ENCODE measurements at regions not wholly inside any gene's neighbourhood (a gene's known extent, or its start where the extent isn't known, plus 50 kb on each side); places are given as distances from the start of the nearest gene placed in this dataset.

GRCh38 chr2:42874949-42875801 lies 82.8 kb upstream of the HAAO start:
- DNase-seq (ENCODE audit: low read depth): no peak

GRCh38 chr2:42872721-42873120 lies 80.3 kb upstream of the HAAO start:
- DNase-seq (ENCODE audit: low read depth): no peak

DNA sequence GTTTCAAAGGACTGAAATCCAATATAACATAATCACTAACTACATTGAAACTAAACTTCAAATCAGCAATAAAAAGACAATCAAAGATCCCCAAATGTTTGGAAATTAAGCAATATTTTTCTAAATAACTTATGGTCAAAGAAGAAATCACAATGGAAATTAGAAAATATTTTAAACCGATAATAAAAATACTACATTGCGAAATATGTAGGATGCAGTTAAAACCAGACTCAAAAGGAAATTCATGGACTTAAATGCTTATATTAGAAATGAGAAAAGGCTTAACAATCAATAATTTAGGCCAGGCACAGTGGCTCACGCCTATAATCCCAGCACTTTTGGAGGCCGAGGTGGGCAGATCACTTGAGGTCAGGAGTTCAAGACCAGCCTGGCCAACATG lies 79.0 kb upstream of the HAAO start:
- no peak for DNase-seq (ENCODE audit: low read depth)

- peak; percentile 33 for DNase-seq (ENCODE audit: low read depth)
Measured at GRCh38 chr2:42868874-42869273, 76.5 kb upstream of the HAAO start.

DNA sequence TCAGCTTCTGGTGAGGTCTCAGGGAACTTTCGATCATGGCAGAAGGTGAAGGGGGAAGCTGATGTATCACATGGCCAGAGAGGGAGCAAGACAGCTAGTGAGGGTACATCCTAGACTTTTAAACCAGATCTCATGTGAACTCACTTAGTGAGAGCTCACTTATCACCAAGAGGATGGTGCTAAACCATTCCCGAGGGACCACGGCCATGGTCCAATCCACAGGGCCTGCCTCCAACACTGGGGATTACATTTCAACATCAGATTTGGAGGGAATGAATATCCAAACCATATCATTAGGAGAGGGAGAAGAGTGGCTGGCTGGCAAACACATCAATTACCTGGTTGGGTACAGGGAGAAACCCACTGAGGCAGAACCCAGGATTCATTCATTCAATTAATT lies 75.7 kb upstream of the HAAO start:
- no peak for DNase-seq (ENCODE audit: low read depth)

- no peak for DNase-seq (ENCODE audit: low read depth)
Measured at GRCh38 chr2:42867093-42868065, 75.0 kb upstream of the HAAO start.

- DNase-seq (ENCODE audit: low read depth): no peak
Measured at GRCh38 chr2:42865884-42866881, 73.8 kb upstream of the HAAO start.

DNA sequence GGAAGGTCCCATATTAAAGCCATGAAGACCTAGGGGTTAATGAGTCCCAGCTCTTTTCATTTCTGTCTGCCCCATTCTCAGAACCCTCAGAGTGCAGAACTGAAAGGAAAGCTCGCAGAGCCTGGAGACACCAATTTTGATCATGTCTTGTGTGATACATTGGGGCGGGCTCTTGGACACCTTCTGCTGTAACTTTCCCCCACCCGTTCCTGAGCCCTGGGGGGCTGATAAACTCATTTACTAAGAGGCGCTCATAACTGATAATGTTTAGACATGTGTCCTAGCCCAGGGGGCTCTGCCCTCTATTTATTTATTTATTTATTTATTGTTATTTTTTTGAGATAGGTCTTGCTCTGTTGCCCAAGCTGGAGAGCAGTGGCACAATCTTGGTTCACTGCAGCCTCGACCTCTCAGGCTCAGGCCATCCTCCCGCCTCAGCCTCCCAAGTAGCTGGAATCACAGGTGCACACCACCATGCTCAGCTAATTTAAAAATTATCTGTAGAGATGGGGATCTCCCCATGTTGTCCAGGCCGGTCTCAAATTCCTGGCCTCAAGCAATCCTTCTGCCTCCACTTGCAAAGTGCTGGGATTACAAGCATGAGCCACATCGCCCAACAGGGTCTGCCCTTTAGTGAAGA lies 72.4 kb upstream of the HAAO start:
- DNase-seq (ENCODE audit: low read depth): no peak

GRCh38 chr2:42864222-42864621 lies 71.8 kb upstream of the HAAO start:
- DNase-seq (ENCODE audit: low read depth): no peak

DNA sequence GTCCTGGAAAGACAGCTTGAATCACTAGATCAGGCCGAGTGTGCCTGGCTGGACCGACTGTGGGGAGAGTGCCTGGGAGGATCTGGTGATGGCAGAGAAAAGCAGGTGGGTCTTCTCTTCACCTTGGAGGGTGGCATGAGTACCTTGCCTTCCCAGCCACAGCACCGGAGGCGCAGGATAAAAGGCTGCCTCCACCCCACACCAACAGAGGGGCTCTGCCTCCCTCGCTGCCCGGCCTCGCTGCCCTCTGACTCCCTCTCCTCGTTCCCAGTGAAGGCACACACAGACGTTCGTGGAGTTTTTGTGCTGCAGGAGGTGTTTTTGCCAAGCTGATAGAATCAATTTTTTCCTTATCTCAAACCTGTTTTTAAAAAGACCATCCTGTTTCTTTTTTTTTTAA lies 71.4 kb upstream of the HAAO start:
- no peak for DNase-seq (ENCODE audit: low read depth)

GRCh38 chr2:42863320-42863719 lies 70.9 kb upstream of the HAAO start:
- DNase-seq (ENCODE audit: low read depth): no peak

DNA sequence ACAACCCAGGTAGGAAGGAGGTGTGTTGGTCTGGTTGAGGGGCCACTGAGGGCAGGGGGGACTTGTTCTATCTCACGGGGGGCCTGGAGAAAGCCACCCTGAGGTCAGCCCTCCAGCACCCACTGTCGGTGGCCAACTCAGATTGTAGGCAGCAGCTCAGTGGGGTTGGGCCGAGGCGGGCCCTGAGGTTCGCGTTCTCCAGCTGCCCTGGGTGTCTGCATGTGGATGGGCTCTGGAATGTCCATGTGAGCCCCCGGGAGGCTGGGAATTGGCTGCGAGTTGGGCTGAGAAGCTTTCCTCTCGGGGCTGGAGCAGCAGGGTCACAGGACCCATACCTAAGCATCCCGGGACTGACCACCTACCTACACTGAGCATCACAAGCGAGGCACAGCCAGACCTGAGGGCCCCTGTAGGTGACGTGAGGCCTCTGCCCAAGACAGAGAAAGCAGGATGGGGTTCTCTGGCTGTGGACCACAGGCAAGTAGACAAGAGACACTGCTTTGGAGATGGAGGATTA lies 70.3 kb upstream of the HAAO start:
- no peak for DNase-seq (ENCODE audit: low read depth)

DNA sequence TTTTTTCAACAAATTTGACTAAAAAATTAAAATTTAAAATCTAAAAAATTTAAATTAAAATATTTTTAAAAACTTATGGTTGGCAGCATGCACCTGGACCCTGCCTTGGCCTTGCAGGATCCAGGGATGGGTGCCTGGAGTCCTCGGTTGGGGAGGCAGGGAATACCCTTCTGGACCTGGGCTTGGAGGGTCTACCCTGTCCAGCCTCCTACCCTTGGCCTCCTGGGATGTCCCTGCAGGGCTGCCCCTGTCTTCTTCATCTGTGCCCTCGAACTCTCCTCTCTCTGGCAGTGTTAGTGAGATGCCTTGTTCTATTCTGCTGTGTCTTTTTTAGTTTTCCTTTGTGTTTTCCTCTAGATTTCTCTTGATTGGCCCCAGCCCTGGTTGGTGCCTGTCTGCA lies 68.9 kb upstream of the HAAO start:
- DNase-seq (ENCODE audit: low read depth): no peak

DNA sequence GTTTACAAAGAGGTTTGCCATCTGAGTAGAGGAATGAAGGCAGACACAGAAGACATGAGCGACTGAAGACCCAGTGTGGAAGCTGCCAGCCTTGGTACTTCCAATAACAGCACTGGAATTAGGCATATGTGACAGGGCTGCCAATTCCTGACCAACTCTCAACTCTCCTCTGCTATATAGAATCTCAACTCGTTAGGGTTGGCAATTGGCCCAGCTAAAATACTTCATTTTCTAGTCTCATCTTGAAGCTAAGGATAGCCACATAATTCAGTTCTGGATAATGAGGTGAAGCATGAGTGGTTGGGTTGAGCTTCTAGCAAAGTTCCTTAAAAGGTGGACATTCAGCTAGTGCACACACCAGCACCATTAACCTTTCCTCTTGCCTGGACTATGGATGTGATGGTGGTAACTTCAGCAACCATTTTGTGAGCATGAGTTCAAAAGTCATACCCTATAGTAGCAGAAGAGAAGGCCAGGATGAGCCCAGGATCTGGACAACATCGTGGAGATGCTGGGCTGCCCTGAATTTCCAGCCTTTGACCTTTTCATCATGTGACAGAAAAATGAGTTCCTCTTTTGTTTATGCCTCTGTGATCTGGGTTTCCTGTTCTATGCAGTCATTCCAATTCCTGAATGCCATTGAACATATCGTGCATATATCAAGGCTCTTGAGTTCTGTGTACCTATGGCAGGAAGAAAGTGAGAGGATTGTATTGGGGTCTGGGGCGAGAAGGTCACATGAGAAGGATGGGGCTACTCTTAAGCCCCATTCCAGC lies 68.1 kb upstream of the HAAO start:
- DNase-seq (ENCODE audit: low read depth): no peak

GRCh38 chr2:42859791-42860190 lies 67.4 kb upstream of the HAAO start:
- peak; percentile 77 for DNase-seq (ENCODE audit: low read depth)

DNA sequence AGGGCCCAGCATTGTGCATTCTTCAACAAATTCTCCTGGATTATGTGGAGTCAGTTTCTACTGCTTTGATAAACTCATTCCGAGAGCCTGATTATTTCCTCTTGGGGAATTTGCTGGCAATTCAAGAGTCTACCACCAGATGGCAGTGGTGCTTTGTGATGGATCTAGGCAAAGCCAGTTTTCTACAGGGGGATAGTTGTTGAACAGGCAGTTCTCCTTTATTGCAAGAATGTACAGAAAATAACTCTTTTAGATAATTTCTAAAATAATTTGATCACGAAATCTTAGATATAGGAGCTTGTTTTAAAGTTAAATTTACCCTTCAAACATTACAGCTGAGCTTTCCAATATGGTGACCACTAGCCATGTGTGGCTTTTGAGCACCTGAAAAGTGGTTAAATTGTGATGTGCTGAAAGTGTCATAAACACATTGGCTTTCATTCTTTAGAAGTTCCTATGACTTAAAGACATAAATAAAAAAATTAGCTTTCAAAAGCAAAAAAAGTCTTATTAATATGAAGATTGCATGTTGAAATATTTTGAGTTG lies 66.7 kb upstream of the HAAO start:
- DNase-seq (ENCODE audit: low read depth): peak; percentile 75

DNA sequence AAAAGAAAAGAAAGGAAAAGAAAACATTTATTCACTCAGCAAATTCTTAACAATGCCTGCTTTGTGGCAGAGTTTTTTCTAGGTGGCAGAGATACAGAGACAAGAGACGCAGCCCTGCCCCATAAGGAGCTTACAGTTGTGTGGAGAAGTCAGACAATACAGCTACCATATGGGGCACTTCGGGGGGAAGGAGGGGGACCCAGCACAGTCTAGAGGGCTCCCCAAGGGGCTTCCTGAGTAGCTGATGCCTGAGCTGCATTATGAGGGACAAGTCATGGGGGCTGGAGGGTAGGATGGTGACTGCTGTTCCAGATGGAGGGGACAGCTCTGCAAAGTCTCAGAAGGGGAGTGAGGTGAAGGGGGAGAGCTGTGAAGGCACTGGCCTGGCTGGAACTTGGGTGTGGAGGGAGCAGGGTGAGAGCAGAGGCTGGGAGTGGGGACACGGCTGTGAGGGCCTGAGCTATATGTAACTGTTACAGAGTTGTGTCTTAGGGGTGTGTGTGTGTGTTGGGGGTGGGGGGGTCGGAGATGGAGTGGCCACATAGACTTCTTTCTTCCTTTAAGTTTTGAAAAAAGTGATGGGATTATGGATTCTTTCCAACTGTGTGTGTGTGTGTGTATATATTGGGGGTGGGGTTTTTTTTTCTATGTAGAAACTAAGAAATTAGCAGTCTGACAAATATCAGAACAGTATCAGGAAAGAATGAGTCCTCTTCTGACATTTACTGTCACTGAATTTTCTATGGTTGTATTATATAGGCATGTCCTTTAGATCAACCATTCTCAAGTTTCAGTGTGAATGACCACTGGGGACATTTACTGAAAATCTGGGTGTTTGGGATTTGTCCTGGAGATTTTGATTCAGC lies 66.0 kb upstream of the HAAO start:
- DNase-seq (ENCODE audit: low read depth): no peak

DNA sequence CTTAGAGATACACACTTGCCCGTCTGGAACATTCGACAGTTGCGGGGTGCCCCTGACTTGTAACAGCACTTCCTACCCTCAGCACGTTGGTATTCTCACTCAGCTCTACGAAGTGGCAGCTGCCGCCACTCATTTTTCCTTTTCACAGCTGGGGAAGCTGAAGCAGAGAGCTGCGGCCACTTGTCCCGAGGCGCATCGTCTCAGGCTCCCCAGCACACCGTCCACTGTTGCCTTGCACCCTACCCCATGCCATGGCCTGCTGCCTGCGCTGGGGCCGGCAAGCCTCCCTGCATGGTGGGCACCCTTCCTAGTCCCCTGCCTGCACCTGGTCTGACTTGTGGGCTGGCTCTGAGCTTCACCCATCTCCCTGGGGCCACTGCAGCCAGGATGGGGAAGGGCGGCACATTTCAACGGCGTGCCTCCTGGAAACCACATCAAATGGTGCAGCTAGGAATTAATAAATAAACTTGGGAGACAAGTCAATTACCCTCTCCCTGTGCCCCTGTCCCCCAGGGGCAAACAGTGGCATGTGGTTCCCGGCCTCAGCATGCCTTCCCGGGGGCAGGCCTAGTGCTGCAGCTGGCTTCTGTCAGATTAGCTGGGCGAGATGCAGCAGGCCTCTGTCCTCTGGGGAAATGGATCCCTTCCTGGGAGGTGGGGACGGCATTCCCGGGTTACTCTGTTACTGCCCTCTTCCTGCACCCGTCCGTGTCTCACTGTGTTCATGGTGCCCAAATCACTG lies 64.7 kb upstream of the HAAO start:
- DNase-seq (ENCODE audit: low read depth): peak; percentile 28
